IMR-90 (cell line): ENCODE measurements at regions not wholly inside any gene's neighbourhood (a gene's known extent, or its start where the extent isn't known, plus 50 kb on each side); places are given as distances from the start of the nearest gene placed in this dataset.

ENCODE experiments used
- CHD1 ChIP-seq: IDR thresholded peaks from 2 replicates; pipeline ENCODE4 v1.6.1; 2012; ENCODE audit warnings: low read depth, low read length, improper control_type of control experiment
- MAFK ChIP-seq: IDR thresholded peaks from 2 replicates; pipeline ENCODE4 v1.6.1; 2012; ENCODE audit warnings: low read depth, low read length, improper control_type of control experiment
- POLR2A ChIP-seq: IDR thresholded peaks from 2 replicates; pipeline ENCODE4 v1.6.1; 2012; ENCODE audit warnings: mild to moderate bottlenecking, low read depth, low read length
- TF ChIP-seq, protein P1 (sequence below): conservative IDR thresholded peaks from 2 replicates; pipeline ENCODE4 v1.5.1; 2012; ENCODE audit warnings: mild to moderate bottlenecking, low read depth, low read length, improper control_type of control experiment

DNA sequence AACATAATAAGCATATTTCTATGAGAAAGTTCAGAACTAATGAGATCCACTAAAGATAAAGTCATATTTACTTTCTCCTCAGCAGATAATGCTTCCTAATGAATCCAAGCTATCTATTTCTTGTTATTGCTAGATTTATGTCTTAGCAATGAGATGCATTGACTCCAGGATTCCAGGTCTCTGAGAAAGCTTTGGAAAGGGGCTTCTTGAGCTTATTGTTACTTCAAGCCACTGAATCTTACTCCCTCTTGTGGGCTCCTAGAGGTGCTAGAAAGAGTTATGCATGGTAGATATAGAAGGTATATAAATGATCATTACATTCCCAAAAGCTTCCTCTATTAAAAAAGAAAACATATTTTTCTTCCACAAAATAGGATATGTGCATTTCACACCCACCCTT is 246.4 kb upstream of the ADAMTS5 start:
- TF ChIP-seq POLR2A, result no peak
- TF ChIP-seq CHD1, result no peak
- TF ChIP-seq, protein P1, sequence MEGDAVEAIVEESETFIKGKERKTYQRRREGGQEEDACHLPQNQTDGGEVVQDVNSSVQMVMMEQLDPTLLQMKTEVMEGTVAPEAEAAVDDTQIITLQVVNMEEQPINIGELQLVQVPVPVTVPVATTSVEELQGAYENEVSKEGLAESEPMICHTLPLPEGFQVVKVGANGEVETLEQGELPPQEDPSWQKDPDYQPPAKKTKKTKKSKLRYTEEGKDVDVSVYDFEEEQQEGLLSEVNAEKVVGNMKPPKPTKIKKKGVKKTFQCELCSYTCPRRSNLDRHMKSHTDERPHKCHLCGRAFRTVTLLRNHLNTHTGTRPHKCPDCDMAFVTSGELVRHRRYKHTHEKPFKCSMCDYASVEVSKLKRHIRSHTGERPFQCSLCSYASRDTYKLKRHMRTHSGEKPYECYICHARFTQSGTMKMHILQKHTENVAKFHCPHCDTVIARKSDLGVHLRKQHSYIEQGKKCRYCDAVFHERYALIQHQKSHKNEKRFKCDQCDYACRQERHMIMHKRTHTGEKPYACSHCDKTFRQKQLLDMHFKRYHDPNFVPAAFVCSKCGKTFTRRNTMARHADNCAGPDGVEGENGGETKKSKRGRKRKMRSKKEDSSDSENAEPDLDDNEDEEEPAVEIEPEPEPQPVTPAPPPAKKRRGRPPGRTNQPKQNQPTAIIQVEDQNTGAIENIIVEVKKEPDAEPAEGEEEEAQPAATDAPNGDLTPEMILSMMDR, result peak; percentile 40
- TF ChIP-seq MAFK, result no peak
